Natural killer cell (primary cell): ENCODE measurements at regions not wholly inside any gene's neighbourhood (a gene's known extent, or its start where the extent isn't known, plus 50 kb on each side); places are given as distances from the start of the nearest gene placed in this dataset.

Source experiments
- ATAC-seq, 3 donors: fragments of 150-1000 bp in 2 of 3; fragments of 200-7000 bp in 1 of 3; cut with Tn5 transposase; 1 replicate in 1 of 3; 2 replicates in 2 of 3; pipeline ENCODE4 v1.10.0; 2021; ENCODE audit warnings: mild to moderate bottlenecking in 2 of 3, moderate library complexity in 2 of 3
- DNase-seq, 2 donors: peaks; one replicate each; pipeline versions ENCODE4 v3.0.0 to v3.0.0-alpha.2; 2013 to 2021; ENCODE audit warnings: mixed read lengths in 1 of 2
- H3K27ac ChIP-seq: one replicate; pipeline ENCODE4 v1.5.1; 2013; ENCODE audit warnings: mild to moderate bottlenecking, low read length
- H3K27me3 ChIP-seq: one replicate; pipeline ENCODE4 v1.6.1; 2013; ENCODE audit warnings: low read length; ENCODE audit not compliant: control insufficient read depth, insufficient read depth
- H3K36me3 ChIP-seq: one replicate; pipeline ENCODE4 v1.6.1; 2013; ENCODE audit warnings: low read length; ENCODE audit not compliant: control insufficient read depth, insufficient read depth
- H3K4me1 ChIP-seq: one replicate; pipeline ENCODE4 v1.6.1; 2013; ENCODE audit warnings: low read length; ENCODE audit not compliant: control insufficient read depth, insufficient read depth
- H3K4me3 ChIP-seq: one replicate; pipeline ENCODE4 v1.5.1; 2013; ENCODE audit warnings: low read length
- H3K9me3 ChIP-seq: one replicate; pipeline ENCODE4 v1.6.1; 2013; ENCODE audit warnings: low read length; ENCODE audit not compliant: control insufficient read depth, insufficient read depth
- H3K27ac Mint-ChIP-seq, 2 donors: one replicate each; pipeline ENCODE4 v1.8.0; 2022; ENCODE audit warnings: mild to moderate bottlenecking in 2 of 2, mixed read lengths in 2 of 2, moderate library complexity in 1 of 2
- H3K27me3 Mint-ChIP-seq, 2 donors: one replicate each; pipeline ENCODE4 v1.8.0; 2022; ENCODE audit warnings: low read depth in 2 of 2, mixed read lengths in 2 of 2
- H3K36me3 Mint-ChIP-seq: one replicate; pipeline ENCODE4 v1.8.0; 2022; ENCODE audit warnings: mixed read lengths
- H3K4me1 Mint-ChIP-seq, 2 donors: one replicate each; pipeline ENCODE4 v1.8.0; 2022; ENCODE audit warnings: mixed read lengths in 2 of 2
- H3K4me3 Mint-ChIP-seq: one replicate; pipeline ENCODE4 v1.8.0; 2022; ENCODE audit warnings: mild to moderate bottlenecking, moderate library complexity, mixed read lengths
- H3K9me3 Mint-ChIP-seq, 2 donors: one replicate each; pipeline ENCODE4 v1.8.0; 2022; ENCODE audit warnings: mixed read lengths in 2 of 2
- CTCF ChIP-seq: fragments of 200-600 bp; IDR thresholded peaks from one replicate; pipeline ENCODE4 v1.8.0; 2022; ENCODE audit warnings: antibody characterized with exemption
- WGBS: methylation state at CpG from one replicate; pipeline ENCODE4 v1.1.7; 2013; ENCODE audit warnings: missing lambda C conversion rate; ENCODE audit not compliant: insufficient coverage; 5-methylcytosine and 5-hydroxymethylcytosine counted together
- intact Hi-C: fragments of 100-400 bp; cut with micrococcal nuclease; formaldehyde crosslinking; loops from one replicate; pipeline ENCODE4 v1.14.2; 2022

DNA sequence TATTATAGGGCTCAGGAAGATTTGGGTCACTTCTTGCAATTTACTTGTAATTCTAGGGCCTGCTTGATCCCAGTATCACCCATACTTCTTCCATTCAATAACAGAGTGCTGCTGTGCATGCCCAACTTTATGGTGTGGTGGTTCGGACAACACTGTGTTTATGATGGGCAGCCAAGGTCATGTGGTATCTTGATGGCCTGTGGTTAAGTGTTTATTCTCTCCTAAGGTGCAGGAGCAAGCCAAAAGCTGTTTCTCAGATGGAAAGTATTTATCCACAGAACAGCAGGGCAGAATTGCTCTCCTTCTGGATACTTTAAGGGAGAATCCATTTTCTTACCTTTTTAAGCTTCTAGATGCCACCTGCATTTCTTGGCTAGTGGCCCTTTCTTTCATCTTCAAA, 433.8 kb downstream of the SH2D4B start:
- DNase-seq (no peak), ATAC-seq (no peak)
- Mint-ChIP-seq H3K4me1 (no peaks in the 10 kb centered on the region), H3K4me3 (no peak overlapping the region), H3K9me3 (peaks cover 2 to 5% of the 10 kb centered on the region in 2 donors), H3K27me3 (no peaks in the 10 kb centered on the region), H3K27ac (no peak overlapping the region), H3K36me3 (no peaks in the 10 kb centered on the region)
- Histone ChIP-seq H3K27me3 (no peaks in the 10 kb centered on the region), H3K36me3 (no peaks in the 10 kb centered on the region), H3K4me1 (no peaks in the 10 kb centered on the region), H3K9me3 (no peaks in the 10 kb centered on the region), H3K4me3 (no peak overlapping the region), H3K27ac (no peak overlapping the region)
- WGBS: 93% methylated on average over 1 of the region's 1 CpG
- TF ChIP-seq CTCF: no peak
- intact Hi-C loops: no loop called here

DNA sequence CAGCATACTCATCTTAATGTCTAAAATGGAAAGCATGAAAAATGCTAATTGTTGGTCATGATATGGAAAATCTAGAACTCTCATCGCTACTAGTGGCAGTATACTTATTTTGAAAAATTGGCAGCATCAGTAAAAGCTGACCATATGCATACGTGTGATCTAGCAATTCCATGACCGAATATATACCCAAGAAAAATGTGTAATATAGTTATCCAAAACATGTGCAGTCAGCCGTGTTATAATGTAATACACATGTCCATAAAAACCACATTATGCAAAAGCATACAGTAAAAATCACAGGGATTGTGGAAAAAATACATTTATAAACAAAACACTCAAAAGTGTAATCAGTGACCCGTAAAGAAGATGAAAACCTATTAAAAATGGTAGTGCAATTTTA, 439.0 kb downstream of the SH2D4B start:
- ATAC-seq (no peak), DNase-seq (no peak)
- Mint-ChIP-seq H3K9me3 (peaks cover 2 to 7% of the 10 kb centered on the region in 2 donors), H3K27ac (no peak overlapping the region), H3K4me1 (no peaks in the 10 kb centered on the region), H3K36me3 (no peaks in the 10 kb centered on the region), H3K4me3 (no peak overlapping the region), H3K27me3 (no peaks in the 10 kb centered on the region)
- no peaks in the 10 kb centered on the region for H3K4me1 ChIP-seq
- intact Hi-C loops: no loop called here
- H3K9me3 ChIP-seq: no peaks in the 10 kb centered on the region
- no peak overlapping the region for H3K4me3 ChIP-seq
- H3K27me3 ChIP-seq: no peaks in the 10 kb centered on the region
- H3K36me3 ChIP-seq: no peaks in the 10 kb centered on the region
- no peak overlapping the region for H3K27ac ChIP-seq
- TF ChIP-seq CTCF: no peak
- WGBS: 94% methylated on average over 3 of the region's 5 CpGs

- ATAC-seq (no peak), DNase-seq (no peak)
- Histone ChIP-seq H3K27ac (no peak overlapping the region), H3K4me3 (no peak overlapping the region), H3K36me3 (no peaks in the 10 kb centered on the region), H3K27me3 (no peaks in the 10 kb centered on the region), H3K9me3 (no peaks in the 10 kb centered on the region), H3K4me1 (no peaks in the 10 kb centered on the region)
- no peaks in the 10 kb centered on the region for H3K36me3 Mint-ChIP-seq
- no peaks in the 10 kb centered on the region for H3K4me1 Mint-ChIP-seq
- no peaks in the 10 kb centered on the region for H3K27me3 Mint-ChIP-seq
- peaks cover 0 to 4% of the 10 kb centered on the region in 2 donors for H3K9me3 Mint-ChIP-seq
- no peak for TF ChIP-seq CTCF
- WGBS: no CpG with 5 or more reads among the region's 1 CpG
- H3K27ac Mint-ChIP-seq: no peak overlapping the region
- intact Hi-C loops: no loop called here
- no peak overlapping the region for H3K4me3 Mint-ChIP-seq
These were observed 447.4 kb downstream of the SH2D4B start for GRCh38 chr10:80985102-80985501.

- no peak overlapping the region for H3K4me3 Mint-ChIP-seq
These were observed 448.9 kb downstream of the SH2D4B start for GRCh38 chr10:80986596-80986995.

More at GRCh38 chr10:80986596-80986995, 448.9 kb downstream of the SH2D4B start:
- Mint-ChIP-seq H3K36me3 (no peaks in the 10 kb centered on the region), H3K4me1 (no peaks in the 10 kb centered on the region), H3K9me3 (peaks cover 0 to 8% of the 10 kb centered on the region in 2 donors), H3K27ac (no peak overlapping the region), H3K27me3 (no peaks in the 10 kb centered on the region)
- DNase-seq: no peak
- H3K27ac ChIP-seq: no peak overlapping the region
- H3K4me1 ChIP-seq: no peaks in the 10 kb centered on the region
- intact Hi-C loops: no loop called here
- ATAC-seq: no peak
- no peak overlapping the region for H3K4me3 ChIP-seq
- H3K9me3 ChIP-seq: no peaks in the 10 kb centered on the region
- no peak for TF ChIP-seq CTCF
- WGBS: 51% methylated on average over 3 of the region's 3 CpGs
- no peaks in the 10 kb centered on the region for H3K27me3 ChIP-seq
- no peaks in the 10 kb centered on the region for H3K36me3 ChIP-seq
